IMR-90 (cell line): ENCODE measurements at regions not wholly inside any gene's neighbourhood (a gene's known extent, or its start where the extent isn't known, plus 50 kb on each side); places are given as distances from the start of the nearest gene placed in this dataset.

Source experiments
- ATAC-seq: fragments of 200-7000 bp; cut with Tn5 transposase; 2 replicates; pipeline ENCODE4 v1.9.1; 2020; ENCODE audit warnings: low read depth, mild to moderate bottlenecking, moderate library complexity
- BruUV-seq: library from RNA; stranded (reverse); fragments of 400-500 nt; replicated peaks from 2 replicates; lab custom pipeline; 2021; lab: Mats Ljungman, UMichigan
- CTCF ChIA-PET: fragments of 300-600 bp; formaldehyde crosslinking; extraction: SDS; loops from one replicate; lab custom pipeline; 2021; ENCODE audit warnings: antibody characterized with exemption; lab: Yijun Ruan, JAX
- POLR2A ChIA-PET: fragments of 300-600 bp; sonication (Branson Sonifier 250); formaldehyde crosslinking; loops from one replicate; lab custom pipeline; 2022; ENCODE audit warnings: antibody characterized with exemption; ENCODE audit not compliant: unreplicated experiment; lab: Charles Lee
- DNase-seq: peaks from one replicate; pipeline ENCODE4 v3.0.0; 2013
- H2AFZ ChIP-seq: replicated peaks from 2 replicates; pipeline ENCODE3; 2013; ENCODE audit warnings: low read length, mild to moderate bottlenecking; ENCODE audit not compliant: poor library complexity
- H2AK5ac ChIP-seq: 2 replicates; pipeline ENCODE4 v1.6.1; 2013; ENCODE audit warnings: low read depth, low read length, inconsistent platforms
- H2AK9ac ChIP-seq: replicated peaks from 2 replicates; pipeline ENCODE3; 2013; ENCODE audit warnings: mild to moderate bottlenecking, low read depth, low read length, moderate library complexity; ENCODE audit not compliant: poor library complexity
- H2BK120ac ChIP-seq: 2 replicates; pipeline ENCODE4 v1.6.1; 2013; ENCODE audit warnings: low read depth, low read length, inconsistent platforms
- H2BK15ac ChIP-seq: 3 replicates; pipeline ENCODE4 v1.6.1; 2013; ENCODE audit warnings: low read depth, low read length, inconsistent platforms
- H2BK20ac ChIP-seq: 2 replicates; pipeline ENCODE4 v1.6.1; 2013; ENCODE audit warnings: low read depth, mild to moderate bottlenecking, inconsistent platforms, low read length, moderate library complexity
- H2BK5ac ChIP-seq: 2 replicates; pipeline ENCODE4 v1.6.1; 2013; ENCODE audit warnings: mild to moderate bottlenecking, low read depth, low read length, inconsistent platforms; ENCODE audit not compliant: poor library complexity, severe bottlenecking
- H3K14ac ChIP-seq: replicated peaks from 2 replicates; pipeline ENCODE4 v1.6.1; 2013; ENCODE audit warnings: low read depth, low read length, inconsistent platforms
- H3K18ac ChIP-seq: 2 replicates; pipeline ENCODE4 v1.6.1; 2013; ENCODE audit warnings: low read depth, low read length, control low read depth
- H3K23ac ChIP-seq: 2 replicates; pipeline ENCODE4 v1.6.1; 2013; ENCODE audit warnings: low read depth, low read length, inconsistent platforms
- H3K27ac ChIP-seq: 2 replicates; pipeline ENCODE4 v1.5.1; 2013; ENCODE audit warnings: mild to moderate bottlenecking, control low read depth, low read length; ENCODE audit not compliant: insufficient read depth
- H3K27me3 ChIP-seq: 2 replicates; pipeline ENCODE4 v1.6.1; 2013; ENCODE audit warnings: low read length; ENCODE audit not compliant: control insufficient read depth, insufficient read depth
- H3K36me3 ChIP-seq: 2 replicates; pipeline ENCODE4 v1.6.1; 2013; ENCODE audit warnings: low read length, mixed read lengths; ENCODE audit not compliant: control insufficient read depth, insufficient read depth
- H3K4ac ChIP-seq: 2 replicates; pipeline ENCODE4 v1.6.1; 2013; ENCODE audit warnings: low read depth, low read length, inconsistent platforms
- H3K4me1 ChIP-seq: 2 replicates; pipeline ENCODE4 v1.6.1; 2013; ENCODE audit warnings: low read length, mixed read lengths; ENCODE audit not compliant: control insufficient read depth, insufficient read depth
- H3K4me2 ChIP-seq: 2 replicates; pipeline ENCODE4 v1.6.1; 2013; ENCODE audit warnings: low read depth, mild to moderate bottlenecking, control low read depth, low read length, moderate library complexity
- H3K4me3 ChIP-seq: 2 replicates; pipeline ENCODE4 v1.5.1; 2013; ENCODE audit warnings: low read depth, mild to moderate bottlenecking, control low read depth, low read length, moderate library complexity; ENCODE audit not compliant: insufficient read depth
- H3K56ac ChIP-seq: 2 replicates; pipeline ENCODE4 v1.6.1; 2013; ENCODE audit warnings: low read length, inconsistent platforms; ENCODE audit not compliant: insufficient read depth; ENCODE audit errors: extremely low read depth
- H3K79me1 ChIP-seq, 2 experiments: 2 replicates each; pipeline ENCODE4 v1.6.1; 2013; ENCODE audit warnings: low read length in 2 of 2, inconsistent platforms in 1 of 2, low read depth in 1 of 2
- H3K9ac ChIP-seq: 2 replicates; pipeline ENCODE4 v1.6.1; 2013; ENCODE audit warnings: low read depth, low read length, control low read depth
- H3K9me1 ChIP-seq: 2 replicates; pipeline ENCODE4 v1.6.1; 2013; ENCODE audit warnings: low read length, inconsistent platforms; ENCODE audit not compliant: insufficient read depth
- H3K9me3 ChIP-seq: 2 replicates; pipeline ENCODE4 v1.6.1; 2013; ENCODE audit warnings: low read length; ENCODE audit not compliant: control insufficient read depth, insufficient read depth
- H4K20me1 ChIP-seq: 2 replicates; pipeline ENCODE4 v1.6.1; 2013; ENCODE audit warnings: low read length, inconsistent platforms; ENCODE audit not compliant: insufficient read depth
- H4K5ac ChIP-seq: 2 replicates; pipeline ENCODE4 v1.6.1; 2013; ENCODE audit warnings: mild to moderate bottlenecking, low read depth, low read length, control low read depth
- H4K8ac ChIP-seq, 2 experiments: 2 replicates each; pipeline ENCODE4 v1.6.1; 2013; ENCODE audit warnings: low read depth in 2 of 2, low read length in 2 of 2, control low read depth in 1 of 2, inconsistent platforms in 1 of 2
- H4K91ac ChIP-seq: 2 replicates; pipeline ENCODE4 v1.6.1; 2013; ENCODE audit warnings: low read depth, low read length, inconsistent platforms; ENCODE audit not compliant: insufficient read depth
- CEBPB ChIP-seq: IDR thresholded peaks from 2 replicates; pipeline ENCODE4 v1.6.1; 2012; ENCODE audit warnings: low read depth, low read length, improper control_type of control experiment
- RCOR1 ChIP-seq: IDR thresholded peaks from 2 replicates; pipeline ENCODE4 v1.6.1; 2012; ENCODE audit warnings: mild to moderate bottlenecking, low read length, improper control_type of control experiment; ENCODE audit not compliant: insufficient replicate concordance
- RFX5 ChIP-seq: IDR thresholded peaks from 2 replicates; pipeline ENCODE4 v1.8.0; 2012; ENCODE audit warnings: low read depth, mild to moderate bottlenecking, low read length, moderate library complexity
- dilution Hi-C: fragments of 300-500 bp; cut with HindIII; formaldehyde crosslinking; loops from one replicate; pipeline ENCODE4 v1.14.3; 2018; ENCODE audit warnings: low sequenced_read_pairs; ENCODE audit not compliant: unreplicated experiment
- in situ Hi-C: fragments of 300-500 bp; cut with MboI; formaldehyde crosslinking; loops from 3 replicates; pipeline ENCODE4 v1.14.3; 2019; ENCODE audit warnings: low sequenced_read_pairs, inconsistent platforms, mixed read lengths
- intact Hi-C: fragments of 100-400 bp; cut with micrococcal nuclease; formaldehyde crosslinking; loops from 2 replicates; pipeline ENCODE4 v1.10.0; 2022
- TF ChIP-seq, protein P1 (sequence below): fragments of 150-350 bp; IDR thresholded peaks from 2 replicates; pipeline ENCODE4 v1.6.1; 2016; ENCODE audit warnings: low read depth, mild to moderate bottlenecking, low read length, moderate library complexity, borderline replicate concordance

- ChIA-PET CTCF (no interaction called here), POLR2A (no interaction called here)
- no peak overlapping the region for H3K4me2 ChIP-seq
- no peak overlapping the region for H4K8ac ChIP-seq
- H2AFZ ChIP-seq: no peak overlapping the region
- no peak overlapping the region for H3K27ac ChIP-seq
- no peaks in the 10 kb centered on the region for H3K4me1 ChIP-seq
- 0 out of 2 replicates have a peak, but pooled peaks cover 2% of the 10 kb centered on the region for H3K9me3 ChIP-seq
- intact Hi-C loops (no loop called here), dilution Hi-C loops (no loop called here), in situ Hi-C loops (loop anchor here (25.0 kb wide), 1 partner anchor 111 kb away; no protein-coding TSS in a partner anchor)
- ATAC-seq: no peak
- DNase-seq: no peak
- H2AK9ac ChIP-seq: no peak overlapping the region
- no peak overlapping the region for H3K56ac ChIP-seq
- no peaks in the 10 kb centered on the region for H3K9me1 ChIP-seq
- H4K91ac ChIP-seq: no peak overlapping the region
- H3K23ac ChIP-seq: no peak overlapping the region
- no peaks in the 10 kb centered on the region for H4K20me1 ChIP-seq
- H2BK120ac ChIP-seq: no peak overlapping the region
- no TSS peak for BruUV-seq
- H2BK20ac ChIP-seq: no peak overlapping the region
- H3K4me3 ChIP-seq: no peak overlapping the region
- H4K5ac ChIP-seq: no peak overlapping the region
- no peak overlapping the region for H2BK15ac ChIP-seq
- no peak overlapping the region for H2BK5ac ChIP-seq
- no peaks in the 10 kb centered on the region for H3K79me1 ChIP-seq
- no peak overlapping the region for H3K14ac ChIP-seq
- TF ChIP-seq CEBPB (no peak), RFX5 (no peak), RCOR1 (no peak)
- TF ChIP-seq, protein P1, sequence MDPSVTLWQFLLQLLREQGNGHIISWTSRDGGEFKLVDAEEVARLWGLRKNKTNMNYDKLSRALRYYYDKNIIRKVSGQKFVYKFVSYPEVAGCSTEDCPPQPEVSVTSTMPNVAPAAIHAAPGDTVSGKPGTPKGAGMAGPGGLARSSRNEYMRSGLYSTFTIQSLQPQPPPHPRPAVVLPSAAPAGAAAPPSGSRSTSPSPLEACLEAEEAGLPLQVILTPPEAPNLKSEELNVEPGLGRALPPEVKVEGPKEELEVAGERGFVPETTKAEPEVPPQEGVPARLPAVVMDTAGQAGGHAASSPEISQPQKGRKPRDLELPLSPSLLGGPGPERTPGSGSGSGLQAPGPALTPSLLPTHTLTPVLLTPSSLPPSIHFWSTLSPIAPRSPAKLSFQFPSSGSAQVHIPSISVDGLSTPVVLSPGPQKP: no peak
- no peak overlapping the region for H2AK5ac ChIP-seq
- no peaks in the 10 kb centered on the region for H3K36me3 ChIP-seq
- H3K9ac ChIP-seq: no peak overlapping the region
- no peaks in the 10 kb centered on the region for H3K27me3 ChIP-seq
- H3K4ac ChIP-seq: no peak overlapping the region
- no peak overlapping the region for H3K18ac ChIP-seq
Measured at GRCh38 chr3:89948008-89948407, 840.6 kb downstream of the EPHA3 start.
